Karpas-422 (cell line): ENCODE measurements at regions not wholly inside any gene's neighbourhood (a gene's known extent, or its start where the extent isn't known, plus 50 kb on each side); places are given as distances from the start of the nearest gene placed in this dataset.

Experiments
- DNase-seq: peaks from one replicate; pipeline ENCODE4 v3.0.0-alpha.2; 2015
- H2AFZ ChIP-seq: fragments of 200-600 bp; sonication (generic); 2 replicates; pipeline ENCODE4 v1.6.1; 2014; ENCODE audit warnings: antibody characterized with exemption, low read length, mixed read lengths
- H3K27ac ChIP-seq: fragments of 200-600 bp; sonication (generic); 2 replicates; pipeline ENCODE4 v1.5.1; 2014; ENCODE audit warnings: mild to moderate bottlenecking, low read length, moderate library complexity
- H3K27me3 ChIP-seq: fragments of 200-600 bp; sonication (generic); 2 replicates; pipeline ENCODE4 v1.6.1; 2014; ENCODE audit warnings: low read length, mixed read lengths
- H3K36me3 ChIP-seq: fragments of 200-600 bp; sonication (generic); 2 replicates; pipeline ENCODE4 v1.6.1; 2014; ENCODE audit warnings: low read length, mixed read lengths; ENCODE audit not compliant: insufficient read depth
- H3K4me1 ChIP-seq: fragments of 200-600 bp; sonication (generic); 2 replicates; pipeline ENCODE4 v1.6.1; 2014; ENCODE audit warnings: mild to moderate bottlenecking, low read length, mixed read lengths
- H3K4me2 ChIP-seq: fragments of 200-600 bp; sonication (generic); 2 replicates; pipeline ENCODE4 v1.6.1; 2014; ENCODE audit warnings: low read length, low read depth, mild to moderate bottlenecking; ENCODE audit not compliant: poor library complexity, severe bottlenecking
- H3K4me3 ChIP-seq: fragments of 200-600 bp; sonication (generic); 2 replicates; pipeline ENCODE4 v1.5.1; 2014; ENCODE audit warnings: mild to moderate bottlenecking, antibody characterized with exemption, low read length, mixed read lengths
- H3K79me2 ChIP-seq: fragments of 200-600 bp; sonication (generic); 2 replicates; pipeline ENCODE4 v1.6.1; 2014; ENCODE audit warnings: mild to moderate bottlenecking, low read length, mixed read lengths
- H3K9ac ChIP-seq: fragments of 200-600 bp; sonication (generic); 2 replicates; pipeline ENCODE4 v1.6.0; 2014; ENCODE audit warnings: low read length
- H3K9me2 ChIP-seq: fragments of 200-600 bp; sonication (generic), shearing (Covaris generic); replicated peaks from 2 replicates; pipeline ENCODE4 v1.6.0; 2014; ENCODE audit warnings: mild to moderate bottlenecking, low read length, moderate library complexity; ENCODE audit not compliant: insufficient read depth
- H3K9me3 ChIP-seq: fragments of 300-700, 200-600 bp; sonication (generic); 2 replicates; pipeline ENCODE4 v1.6.1; 2014; ENCODE audit warnings: low read length, mixed read lengths
- H4K20me1 ChIP-seq: fragments of 200-600 bp; sonication (generic); 2 replicates; pipeline ENCODE4 v1.6.1; 2014; ENCODE audit warnings: mild to moderate bottlenecking, antibody characterized with exemption, low read length, low read depth; ENCODE audit not compliant: insufficient read depth

DNA sequence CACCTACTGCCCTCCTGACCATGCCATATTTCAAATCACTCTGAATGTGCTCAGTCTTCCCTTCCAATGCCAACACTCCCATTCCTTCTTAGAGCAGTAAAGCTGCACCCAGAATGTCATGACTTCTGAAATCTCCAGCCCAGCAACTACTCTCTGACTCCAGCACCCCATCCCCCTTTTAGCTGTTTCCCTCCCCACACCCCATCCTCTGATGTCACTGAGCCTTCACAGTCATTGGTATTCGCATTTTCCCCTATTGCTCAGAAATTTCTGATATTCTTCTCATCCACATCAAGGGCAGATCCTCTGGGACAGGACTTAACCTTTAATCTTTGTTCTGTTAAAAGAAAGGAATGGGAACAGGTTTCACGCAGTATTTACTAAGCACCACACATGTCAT is 67.1 kb upstream of the SLC4A11 start:
- Histone ChIP-seq H4K20me1 (no peaks in the 10 kb centered on the region), H3K79me2 (no peaks in the 10 kb centered on the region), H3K4me1 (no peaks in the 10 kb centered on the region), H3K9ac (no peak overlapping the region), H3K27me3 (no peaks in the 10 kb centered on the region), H2AFZ (no peak overlapping the region), H3K4me2 (no peak overlapping the region), H3K9me2 (no peaks in the 10 kb centered on the region), H3K4me3 (no peak overlapping the region), H3K9me3 (no peaks in the 10 kb centered on the region), H3K27ac (no peak overlapping the region), H3K36me3 (no peaks in the 10 kb centered on the region)
- DNase-seq: peak; percentile 16

GRCh38 chr20:3304456-3304855 is 65.5 kb upstream of the SLC4A11 start:
- H2AFZ ChIP-seq: no peak overlapping the region
- no peaks in the 10 kb centered on the region for H3K9me3 ChIP-seq
- no peaks in the 10 kb centered on the region for H3K4me1 ChIP-seq
- H3K36me3 ChIP-seq: no peaks in the 10 kb centered on the region
- H3K4me2 ChIP-seq: no peak overlapping the region
- H3K4me3 ChIP-seq: no peak overlapping the region
- no peaks in the 10 kb centered on the region for H3K27me3 ChIP-seq
- H4K20me1 ChIP-seq: no peaks in the 10 kb centered on the region
- no peaks in the 10 kb centered on the region for H3K9me2 ChIP-seq
- H3K27ac ChIP-seq: no peak overlapping the region
- DNase-seq: no peak
- no peak overlapping the region for H3K9ac ChIP-seq
- no peaks in the 10 kb centered on the region for H3K79me2 ChIP-seq

GRCh38 chr20:3297079-3297378 is 58.0 kb upstream of the SLC4A11 start:
- Histone ChIP-seq H3K27me3 (no peaks in the 10 kb centered on the region), H3K4me2 (no peak overlapping the region), H4K20me1 (no peaks in the 10 kb centered on the region), H3K4me3 (no peak overlapping the region), H3K9me2 (no peaks in the 10 kb centered on the region), H3K9ac (no peak overlapping the region), H3K27ac (no peak overlapping the region), H3K79me2 (no peaks in the 10 kb centered on the region), H3K36me3 (no peaks in the 10 kb centered on the region), H3K4me1 (no peaks in the 10 kb centered on the region), H3K9me3 (no peaks in the 10 kb centered on the region), H2AFZ (no peak overlapping the region)
- no peak for DNase-seq

GRCh38 chr20:3296261-3297078 is 57.5 kb upstream of the SLC4A11 start:
- Histone ChIP-seq H3K36me3 (no peaks in the 10 kb centered on the region), H3K4me1 (no peaks in the 10 kb centered on the region), H2AFZ (no peak overlapping the region), H3K9me3 (no peaks in the 10 kb centered on the region), H3K9me2 (no peaks in the 10 kb centered on the region), H3K79me2 (no peaks in the 10 kb centered on the region), H3K4me2 (no peak overlapping the region), H4K20me1 (no peaks in the 10 kb centered on the region), H3K27ac (no peak overlapping the region), H3K4me3 (no peak overlapping the region), H3K9ac (no peak overlapping the region), H3K27me3 (no peaks in the 10 kb centered on the region)
- no peak for DNase-seq
